OCI-LY1 (cell line): ENCODE measurements at regions not wholly inside any gene's neighbourhood (a gene's known extent, or its start where the extent isn't known, plus 50 kb on each side); places are given as distances from the start of the nearest gene placed in this dataset.

ENCODE experiments used
- H2AFZ ChIP-seq: fragments of 200-600 bp; sonication (generic), shearing (Covaris generic); 2 replicates; pipeline ENCODE4 v1.6.0; 2014; ENCODE audit warnings: antibody characterized with exemption, mild to moderate bottlenecking, low read length
- H3F3A ChIP-seq: fragments of 200-600 bp; sonication (generic), shearing (Covaris generic); 2 replicates; pipeline ENCODE4 v1.6.0; 2014; ENCODE audit warnings: mild to moderate bottlenecking, antibody characterized with exemption, low read length, moderate library complexity; ENCODE audit not compliant: insufficient read depth
- H3K27ac ChIP-seq: fragments of 200-600 bp; sonication (generic); 2 replicates; pipeline ENCODE4 v1.5.1; 2014; ENCODE audit warnings: low read length, mixed run types, mild to moderate bottlenecking, low read depth; ENCODE audit not compliant: poor library complexity, severe bottlenecking
- H3K27me3 ChIP-seq: fragments of 200-600 bp; sonication (generic); 2 replicates; pipeline ENCODE4 v1.6.0; 2014; ENCODE audit warnings: antibody characterized with exemption, mild to moderate bottlenecking, low read length, moderate library complexity; ENCODE audit not compliant: insufficient read depth
- H3K36me3 ChIP-seq: fragments of 200-600 bp; sonication (generic); 2 replicates; pipeline ENCODE4 v1.6.1; 2014; ENCODE audit warnings: mild to moderate bottlenecking, antibody characterized with exemption, low read length, moderate library complexity, mixed read lengths; ENCODE audit not compliant: insufficient read depth
- H3K4me1 ChIP-seq: fragments of 200-600 bp; sonication (generic); 2 replicates; pipeline ENCODE4 v1.5.1; 2014; ENCODE audit warnings: mild to moderate bottlenecking, low read length, moderate library complexity; ENCODE audit not compliant: insufficient read depth, severe bottlenecking
- H3K4me2 ChIP-seq: fragments of 200-600 bp; sonication (generic), shearing (Covaris generic); 2 replicates; pipeline ENCODE4 v1.6.1; 2014; ENCODE audit warnings: low read length
- H3K4me3 ChIP-seq: fragments of 200-600 bp; sonication (generic); 2 replicates; pipeline ENCODE4 v1.5.1; 2014; ENCODE audit warnings: low read length, low read depth, mild to moderate bottlenecking, mixed read lengths; ENCODE audit not compliant: poor library complexity, severe bottlenecking
- H3K79me2 ChIP-seq: fragments of 200-600 bp; shearing (Covaris generic); 2 replicates; pipeline ENCODE4 v1.6.1; 2016; ENCODE audit warnings: mixed run types, low read length, mixed read lengths; ENCODE audit not compliant: insufficient read depth
- H3K9ac ChIP-seq: fragments of 200-600 bp; sonication (generic), shearing (Covaris generic); 2 replicates; pipeline ENCODE4 v1.6.1; 2014; ENCODE audit warnings: mild to moderate bottlenecking, low read length, mixed read lengths
- H3K9me2 ChIP-seq: fragments of 200-600 bp; sonication (generic), shearing (Covaris generic); 2 replicates; pipeline ENCODE4 v1.6.1; 2014; ENCODE audit warnings: low read depth, mild to moderate bottlenecking, low read length, mixed read lengths
- H3K9me3 ChIP-seq: fragments of 200-600 bp; shearing (Covaris generic); 2 replicates; pipeline ENCODE4 v1.6.1; 2014; ENCODE audit warnings: low read length, mixed read lengths
- H4K20me1 ChIP-seq: fragments of 200-600 bp; sonication (generic), shearing (Covaris generic); 2 replicates; pipeline ENCODE4 v1.6.0; 2016; ENCODE audit warnings: mild to moderate bottlenecking, low read length; ENCODE audit not compliant: insufficient read depth
- EZH2 ChIP-seq: fragments of 200-600 bp; sonication (generic), shearing (Covaris generic); IDR thresholded peaks from 2 replicates; pipeline ENCODE4 v1.8.0; 2017; ENCODE audit warnings: borderline replicate concordance, mixed run types, mild to moderate bottlenecking, antibody characterized with exemption, low read length, moderate library complexity, mixed read lengths
- TF ChIP-seq, protein P1 (sequence below): fragments of 200-600 bp; sonication (generic), shearing (Covaris generic); IDR thresholded peaks from 2 replicates; pipeline ENCODE4 v1.5.1; 2017; ENCODE audit warnings: mild to moderate bottlenecking, antibody characterized with exemption, low read length, moderate library complexity, mixed read lengths

DNA sequence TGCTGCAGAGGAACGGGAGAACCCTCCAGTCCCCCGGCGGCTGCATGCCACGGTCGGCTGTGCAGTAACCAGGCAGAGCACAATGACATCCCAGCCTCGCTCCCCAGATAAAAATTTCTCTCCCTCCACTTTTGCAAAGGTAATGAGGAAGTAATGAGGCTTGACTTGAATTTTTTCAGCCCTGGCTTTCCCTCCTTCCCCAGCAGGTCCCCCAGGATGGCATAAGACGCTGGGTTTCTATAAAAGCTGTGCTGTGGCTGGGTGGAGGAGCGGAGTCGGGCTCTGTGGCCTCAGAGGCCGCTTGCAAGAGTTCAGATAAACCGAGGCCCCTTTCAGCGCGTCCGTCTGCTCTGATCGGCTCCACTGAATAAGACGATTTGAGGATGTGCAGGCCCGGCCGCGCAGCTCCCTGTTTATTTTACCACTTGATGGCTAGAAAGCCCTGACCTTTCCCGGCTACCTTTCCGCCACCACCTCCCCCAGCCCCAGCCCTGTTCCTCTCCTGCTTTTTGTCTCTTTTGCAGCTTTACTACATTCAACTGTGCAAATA is 351.9 kb upstream of the IRX2 start:
- Histone ChIP-seq H3K36me3 (no peaks in the 10 kb centered on the region), H4K20me1 (no peaks in the 10 kb centered on the region), H3K27ac (no peak overlapping the region), H2AFZ (no peak overlapping the region), H3K9ac (no peak overlapping the region), H3F3A (no peaks in the 10 kb centered on the region), H3K9me3 (no peaks in the 10 kb centered on the region), H3K27me3 (no peaks in the 10 kb centered on the region), H3K4me3 (no peak overlapping the region), H3K4me1 (no peaks in the 10 kb centered on the region), H3K9me2 (no peaks in the 10 kb centered on the region), H3K79me2 (no peaks in the 10 kb centered on the region), H3K4me2 (no peak overlapping the region)
- TF ChIP-seq, protein P1, sequence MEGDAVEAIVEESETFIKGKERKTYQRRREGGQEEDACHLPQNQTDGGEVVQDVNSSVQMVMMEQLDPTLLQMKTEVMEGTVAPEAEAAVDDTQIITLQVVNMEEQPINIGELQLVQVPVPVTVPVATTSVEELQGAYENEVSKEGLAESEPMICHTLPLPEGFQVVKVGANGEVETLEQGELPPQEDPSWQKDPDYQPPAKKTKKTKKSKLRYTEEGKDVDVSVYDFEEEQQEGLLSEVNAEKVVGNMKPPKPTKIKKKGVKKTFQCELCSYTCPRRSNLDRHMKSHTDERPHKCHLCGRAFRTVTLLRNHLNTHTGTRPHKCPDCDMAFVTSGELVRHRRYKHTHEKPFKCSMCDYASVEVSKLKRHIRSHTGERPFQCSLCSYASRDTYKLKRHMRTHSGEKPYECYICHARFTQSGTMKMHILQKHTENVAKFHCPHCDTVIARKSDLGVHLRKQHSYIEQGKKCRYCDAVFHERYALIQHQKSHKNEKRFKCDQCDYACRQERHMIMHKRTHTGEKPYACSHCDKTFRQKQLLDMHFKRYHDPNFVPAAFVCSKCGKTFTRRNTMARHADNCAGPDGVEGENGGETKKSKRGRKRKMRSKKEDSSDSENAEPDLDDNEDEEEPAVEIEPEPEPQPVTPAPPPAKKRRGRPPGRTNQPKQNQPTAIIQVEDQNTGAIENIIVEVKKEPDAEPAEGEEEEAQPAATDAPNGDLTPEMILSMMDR, result no peak
- no peak for TF ChIP-seq EZH2

DNA sequence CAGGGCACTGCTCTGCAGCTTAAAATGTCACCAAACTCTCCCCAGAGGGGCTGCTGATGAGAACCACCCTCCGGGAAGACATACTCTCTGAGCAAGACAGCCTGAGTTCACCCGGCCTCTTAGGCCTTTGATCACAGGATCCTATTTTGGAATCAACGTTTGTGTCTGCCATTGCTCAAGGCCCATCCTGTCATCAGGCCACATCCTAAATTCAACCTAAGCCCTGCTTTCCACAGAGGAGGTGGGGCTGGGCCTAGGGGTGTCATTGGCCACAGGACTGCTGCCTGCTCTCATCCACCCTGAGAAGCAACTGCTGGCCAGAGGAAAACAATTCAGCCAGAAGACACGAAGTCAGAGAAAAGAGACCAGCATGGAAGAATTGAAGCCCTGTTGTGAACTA is 351.1 kb upstream of the IRX2 start:
- H3K36me3 ChIP-seq, result no peaks in the 10 kb centered on the region
- H4K20me1 ChIP-seq, result no peaks in the 10 kb centered on the region
- no peaks in the 10 kb centered on the region for H3K9me3 ChIP-seq
- no peak overlapping the region for H3K27ac ChIP-seq
- TF ChIP-seq, protein P1, result no peak
- no peak for TF ChIP-seq EZH2
- no peak overlapping the region for H3K4me2 ChIP-seq
- no peak overlapping the region for H3K4me3 ChIP-seq
- H2AFZ ChIP-seq, result no peak overlapping the region
- no peaks in the 10 kb centered on the region for H3K79me2 ChIP-seq
- no peaks in the 10 kb centered on the region for H3F3A ChIP-seq
- no peaks in the 10 kb centered on the region for H3K4me1 ChIP-seq
- H3K9me2 ChIP-seq, result no peaks in the 10 kb centered on the region
- H3K9ac ChIP-seq, result no peak overlapping the region
- no peaks in the 10 kb centered on the region for H3K27me3 ChIP-seq

DNA sequence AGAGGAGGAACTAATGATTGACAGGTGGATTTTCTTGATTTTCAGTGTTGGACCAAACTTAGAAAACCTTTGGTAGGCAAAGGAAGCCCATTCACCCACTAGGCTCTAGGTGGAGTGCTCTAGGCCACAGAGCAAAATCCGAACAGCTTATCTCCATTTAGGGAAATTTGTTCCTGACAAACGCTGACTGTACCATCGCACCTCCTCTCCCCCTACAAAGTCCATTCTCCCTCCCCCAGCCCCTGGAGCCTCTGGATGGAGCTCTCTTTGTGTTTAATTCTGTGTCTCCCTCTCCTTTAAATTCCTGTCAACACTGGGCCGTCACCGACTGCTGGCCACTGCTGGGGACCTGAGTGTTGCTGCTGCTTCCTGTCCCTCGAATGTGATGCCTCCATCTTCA is 350.1 kb upstream of the IRX2 start:
- Histone ChIP-seq H3K4me3 (no peak overlapping the region), H3K27me3 (no peaks in the 10 kb centered on the region), H3K4me1 (no peaks in the 10 kb centered on the region), H3F3A (no peaks in the 10 kb centered on the region), H3K4me2 (no peak overlapping the region), H3K9ac (no peak overlapping the region), H3K9me2 (no peaks in the 10 kb centered on the region), H3K27ac (no peak overlapping the region), H3K36me3 (no peaks in the 10 kb centered on the region), H2AFZ (no peak overlapping the region), H3K79me2 (no peaks in the 10 kb centered on the region), H4K20me1 (no peaks in the 10 kb centered on the region), H3K9me3 (no peaks in the 10 kb centered on the region)
- no peak for TF ChIP-seq EZH2
- TF ChIP-seq, protein P1, result no peak
